ENCODE measurements at regions not wholly inside any gene's neighbourhood (a gene's known extent, or its start where the extent isn't known, plus 50 kb on each side); places are given as distances from the start of the nearest gene placed in this dataset.

- no peak for DNase-seq
These were observed 214.5 kb upstream of the SASH1 start for GRCh38 chr6:148128014-148128730.

GRCh38 chr6:148134592-148134991 is 208.0 kb upstream of the SASH1 start:
- DNase-seq = no peak

DNA sequence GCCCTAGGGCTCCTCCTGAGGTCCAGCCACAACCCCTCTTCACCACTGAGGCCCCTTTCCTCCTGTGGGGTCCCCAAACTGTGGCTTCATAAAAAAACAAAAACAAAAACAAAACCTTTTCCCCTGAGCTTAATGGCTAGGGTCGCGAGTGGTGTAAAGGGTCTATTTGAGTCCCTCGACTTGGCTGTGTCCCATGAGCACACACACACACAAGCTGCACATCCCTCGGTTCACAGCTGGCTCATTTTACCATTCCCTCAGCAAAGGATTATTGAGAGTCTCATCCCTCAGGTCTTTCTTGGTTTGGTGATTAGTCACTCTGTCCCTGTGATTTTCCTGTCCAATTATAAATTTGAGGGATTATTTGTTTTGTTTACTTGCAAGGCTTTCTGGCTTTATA is 206.1 kb upstream of the SASH1 start:
- no peak for DNase-seq

GRCh38 chr6:148137652-148138051 is 205.0 kb upstream of the SASH1 start:
- no peak for DNase-seq

DNA sequence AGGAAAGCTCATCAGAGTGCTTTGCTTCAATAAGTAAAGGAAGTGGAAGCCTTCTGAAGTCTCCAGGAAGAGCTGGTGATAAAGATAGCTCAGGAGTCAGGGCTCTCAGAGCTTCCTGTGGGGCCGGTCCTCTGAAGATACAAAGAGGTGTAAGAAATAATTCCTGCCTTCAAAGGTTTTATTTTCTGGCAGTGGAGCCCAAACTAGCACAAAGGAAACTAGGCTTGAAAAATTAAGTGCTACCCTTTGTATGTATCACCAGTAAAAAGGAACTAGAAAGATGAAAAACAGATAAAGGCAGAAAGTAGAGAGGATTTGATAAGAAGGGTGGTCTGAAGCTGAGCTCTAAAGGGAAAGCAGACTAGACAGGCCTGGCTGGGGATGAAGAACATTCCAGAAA is 204.1 kb upstream of the SASH1 start:
- no peak for DNase-seq

DNA sequence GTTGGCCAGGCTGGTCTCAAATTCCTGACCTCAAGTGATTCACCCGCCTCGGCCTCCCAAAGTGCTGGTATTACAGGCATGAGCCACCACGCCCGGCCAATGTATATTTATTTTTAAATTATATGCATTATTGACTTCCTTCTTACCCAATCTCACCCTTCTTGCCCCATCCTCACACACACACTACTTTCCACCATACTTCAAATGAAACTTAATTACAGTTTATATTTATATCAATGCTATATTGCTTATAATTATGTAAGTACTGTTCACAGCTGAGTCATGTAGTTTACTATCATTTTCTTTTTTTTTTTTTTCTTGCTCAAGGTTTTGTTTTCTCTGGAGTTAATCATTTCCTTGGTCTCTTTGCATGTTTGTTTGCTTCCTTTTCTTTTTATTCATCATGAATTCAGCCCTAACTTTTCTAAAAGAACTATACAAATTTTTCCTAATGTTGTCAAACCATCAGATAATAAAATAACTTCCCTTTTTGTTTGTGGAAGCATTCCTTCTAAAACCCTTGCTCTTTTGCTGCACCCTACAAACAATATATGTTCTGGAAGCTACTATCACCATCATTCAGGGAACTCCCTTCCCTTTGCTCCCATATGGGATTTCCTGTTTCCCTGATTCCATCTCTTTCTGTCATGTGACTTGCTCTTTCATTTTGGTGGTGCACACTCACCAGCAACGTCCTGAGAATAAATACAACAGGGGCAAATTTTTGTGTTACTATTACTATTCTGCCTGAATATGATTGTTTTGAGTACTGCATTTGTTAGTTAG is 201.7 kb upstream of the SASH1 start:
- DNase-seq = no peak

GRCh38 chr6:148142821-148143220 is 199.8 kb upstream of the SASH1 start:
- DNase-seq = no peak

DNA sequence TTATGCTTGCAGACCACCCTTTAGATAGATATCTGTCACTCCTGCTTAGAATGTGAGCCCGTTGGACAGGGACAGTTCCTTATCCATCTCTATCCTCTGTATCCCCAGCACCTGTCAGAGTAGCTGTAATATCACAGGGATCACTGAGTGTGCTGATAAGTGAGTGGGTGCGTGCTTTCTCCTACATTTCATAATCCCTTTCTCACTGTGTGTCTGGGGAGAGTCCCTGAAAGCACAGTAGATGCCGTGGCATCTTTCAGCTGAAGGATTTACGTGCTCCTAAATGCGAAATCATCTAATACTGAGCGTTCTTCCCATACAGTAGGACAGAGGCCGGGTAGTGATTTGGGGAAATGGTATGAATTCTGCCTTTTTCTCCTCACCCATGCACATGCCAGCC is 198.9 kb upstream of the SASH1 start:
- DNase-seq = no peak

- peak; percentile 64 to 75 for DNase-seq
These were observed 197.6 kb upstream of the SASH1 start for GRCh38 chr6:148144917-148145521.

GRCh38 chr6:148146717-148147462 is 195.7 kb upstream of the SASH1 start:
- DNase-seq = no peak

DNA sequence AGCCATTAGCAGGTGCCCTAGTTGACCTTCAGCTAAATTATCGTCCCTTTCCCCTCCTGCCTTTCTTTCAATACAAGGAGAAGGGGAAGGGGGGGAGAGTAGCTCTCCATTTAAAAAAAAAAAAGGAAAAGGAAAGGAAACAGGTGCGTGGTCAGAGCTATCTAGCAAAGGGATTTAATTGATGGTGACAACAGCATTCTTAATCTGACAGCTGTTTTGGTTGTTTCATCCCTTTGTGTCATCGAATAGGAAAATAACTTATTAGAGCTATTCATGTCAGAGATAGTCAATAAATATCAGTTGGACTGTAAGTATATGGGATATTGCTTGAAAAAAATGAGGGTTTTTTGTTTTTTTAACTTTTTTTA is 195.2 kb upstream of the SASH1 start:
- no peak for DNase-seq

DNA sequence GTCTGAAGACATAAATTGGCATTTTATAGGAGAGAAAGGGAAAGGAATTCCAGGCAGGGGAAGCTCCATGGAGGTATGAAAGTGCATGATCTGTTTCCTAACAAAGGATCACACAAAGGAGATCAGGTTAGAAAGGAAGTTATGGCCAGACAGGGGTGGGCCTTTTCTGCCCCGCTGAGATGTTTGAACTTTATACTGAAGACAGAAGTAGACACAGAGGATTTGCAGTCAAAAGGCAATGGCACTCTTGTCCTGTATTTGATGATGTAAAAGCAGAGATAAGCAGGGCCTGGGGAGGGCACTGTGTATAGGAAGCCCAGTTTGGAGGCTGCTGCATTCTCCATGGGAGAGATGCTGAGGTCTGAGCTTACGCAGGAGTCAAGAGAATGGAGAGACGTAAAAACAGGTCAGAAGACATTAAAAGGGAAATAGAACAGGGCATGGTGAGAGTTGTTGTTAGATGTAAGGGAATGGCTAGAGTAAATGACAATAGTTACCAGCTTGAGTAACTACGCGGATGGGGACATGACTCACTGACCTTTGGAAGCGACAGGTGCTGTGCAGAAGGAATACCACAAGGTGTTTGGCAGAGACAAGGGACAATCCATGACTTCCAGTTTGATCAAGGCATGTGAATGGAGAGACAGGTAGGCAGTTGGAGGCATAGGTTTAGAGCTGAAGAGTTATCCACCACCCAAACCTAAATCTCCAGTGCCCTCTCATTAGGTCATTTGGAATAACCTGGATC is 190.6 kb upstream of the SASH1 start:
- DNase-seq = no peak

DNA sequence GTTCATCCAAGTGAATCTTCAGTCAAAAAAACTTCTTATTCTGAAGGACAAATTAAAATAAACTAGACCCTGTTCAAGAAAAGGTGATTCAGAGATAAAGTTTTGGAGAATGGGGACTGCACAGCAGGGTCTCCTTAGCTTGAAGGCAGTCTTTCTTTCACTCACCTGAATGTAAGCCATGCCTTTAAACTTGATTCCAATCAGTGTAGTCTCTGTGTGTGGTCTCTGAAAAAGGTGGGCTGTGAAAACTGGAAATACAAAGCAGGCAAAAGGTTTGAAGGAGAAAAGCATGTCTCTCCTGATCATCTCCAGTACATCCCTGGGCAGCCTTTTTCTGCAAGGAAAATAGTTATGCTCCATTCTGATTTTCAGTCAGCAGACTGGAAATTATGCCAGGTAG is 188.0 kb upstream of the SASH1 start:
- no peak for DNase-seq

DNA sequence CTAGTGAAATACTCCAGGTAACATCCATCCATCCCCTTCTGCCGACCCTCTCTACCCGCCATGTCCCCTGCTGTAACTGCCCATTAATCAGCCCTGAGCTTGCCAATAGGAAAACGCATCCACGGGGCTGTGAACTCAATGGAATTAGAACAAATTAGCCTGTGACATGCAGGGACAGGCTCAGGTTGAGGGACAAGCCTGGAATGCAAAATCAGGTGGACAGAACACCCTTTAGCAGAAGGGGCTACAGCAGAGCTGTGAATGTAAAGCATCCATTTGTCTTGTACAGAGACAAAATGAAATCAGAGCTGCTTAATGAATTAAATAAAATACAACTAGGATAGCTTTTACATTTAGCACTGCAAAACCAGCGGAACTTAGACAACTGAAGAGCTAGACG is 187.3 kb upstream of the SASH1 start:
- no peak for DNase-seq

DNA sequence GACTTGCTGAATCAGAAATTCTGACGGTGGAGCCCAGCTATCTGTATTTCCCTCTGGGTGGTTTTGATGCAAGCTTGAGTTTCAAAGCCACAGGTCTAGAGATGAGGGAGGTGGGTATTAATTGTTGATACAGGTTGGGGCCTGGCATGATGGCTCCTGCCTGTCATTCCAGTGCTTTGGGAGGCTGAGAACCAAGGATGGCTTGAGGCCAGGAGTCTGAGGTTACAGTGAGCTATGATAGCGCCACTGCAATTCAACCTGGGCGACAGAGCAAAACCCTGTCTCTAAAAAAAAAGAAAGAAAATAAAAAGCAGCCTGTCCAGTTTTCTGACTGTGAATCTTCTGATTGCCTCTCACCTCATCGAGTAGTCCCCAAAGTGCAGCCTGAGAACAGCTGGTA is 184.8 kb upstream of the SASH1 start:
- DNase-seq = no peak

GRCh38 chr6:148164645-148165044 is 178.0 kb upstream of the SASH1 start:
- DNase-seq = no peak

DNA sequence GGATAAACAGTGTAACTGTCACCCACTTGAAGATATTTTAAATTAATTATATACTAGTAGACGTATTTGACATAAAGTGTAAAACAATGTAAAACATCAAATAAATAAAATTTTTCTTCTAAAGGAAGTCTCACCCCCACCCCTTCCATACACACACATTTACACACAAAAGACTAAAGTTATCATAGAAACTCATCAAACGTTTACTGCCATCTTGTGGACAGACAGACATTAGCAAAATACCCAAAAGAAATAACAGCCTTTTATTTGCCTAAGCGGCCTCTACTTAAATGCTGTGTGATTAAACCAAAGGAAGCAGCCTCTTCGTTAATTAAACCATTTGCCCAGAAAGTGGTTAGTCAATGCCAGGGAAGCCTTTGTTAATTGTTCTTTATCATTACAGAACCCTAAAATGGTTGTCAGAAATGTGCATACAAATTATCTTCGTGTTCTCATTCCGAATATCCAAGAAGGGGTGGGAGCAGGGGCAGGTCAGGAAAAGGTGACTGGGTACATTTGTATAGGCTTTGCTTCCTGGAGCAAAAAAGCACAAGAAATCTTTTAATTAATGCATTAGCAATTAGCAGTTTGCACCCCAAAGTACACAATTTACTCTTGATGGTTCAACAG is 176.2 kb upstream of the SASH1 start:
- peak; percentile 15 to 51 for DNase-seq

GRCh38 chr6:148169706-148170105 is 172.9 kb upstream of the SASH1 start:
- DNase-seq = no peak

DNA sequence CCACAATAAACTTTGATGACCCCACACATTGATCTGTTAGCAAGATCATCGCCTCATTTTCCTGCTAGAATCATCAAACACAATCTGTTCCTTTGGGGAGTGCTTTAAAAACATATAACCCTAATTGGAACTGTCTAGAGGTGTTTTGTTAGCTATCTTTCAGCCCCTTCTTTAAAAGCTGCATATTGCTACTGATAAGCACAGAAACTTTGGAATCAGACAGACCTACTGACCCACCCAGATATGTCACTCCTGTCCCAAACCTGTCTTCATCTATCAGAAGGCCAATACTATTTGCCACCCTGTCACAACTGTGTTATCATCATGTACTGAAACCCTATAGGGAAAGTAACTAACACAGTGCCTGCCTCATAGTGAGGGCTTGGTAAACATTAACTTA is 172.4 kb upstream of the SASH1 start:
- DNase-seq = no peak

GRCh38 chr6:148173548-148173947 is 169.1 kb upstream of the SASH1 start:
- no peak for DNase-seq

GRCh38 chr6:148175550-148176188 is 167.0 kb upstream of the SASH1 start:
- no peak for DNase-seq

Measured in NCI-H2081 (cell line).